CD4-positive, alpha-beta T cell treated with Interleukin-10 for 1 hour (primary cell): ENCODE measurements at regions not wholly inside any gene's neighbourhood (a gene's known extent, or its start where the extent isn't known, plus 50 kb on each side); places are given as distances from the start of the nearest gene placed in this dataset.
"Not testable (repeated sequence)": the region's sequence is repeated elsewhere in the genome, so short reads cannot be mapped to it uniquely, and the experiment has no call there.

Experiments
- DNase-seq: peaks from one replicate; pipeline ENCODE4 v3.0.0-alpha.2; 2020

DNA sequence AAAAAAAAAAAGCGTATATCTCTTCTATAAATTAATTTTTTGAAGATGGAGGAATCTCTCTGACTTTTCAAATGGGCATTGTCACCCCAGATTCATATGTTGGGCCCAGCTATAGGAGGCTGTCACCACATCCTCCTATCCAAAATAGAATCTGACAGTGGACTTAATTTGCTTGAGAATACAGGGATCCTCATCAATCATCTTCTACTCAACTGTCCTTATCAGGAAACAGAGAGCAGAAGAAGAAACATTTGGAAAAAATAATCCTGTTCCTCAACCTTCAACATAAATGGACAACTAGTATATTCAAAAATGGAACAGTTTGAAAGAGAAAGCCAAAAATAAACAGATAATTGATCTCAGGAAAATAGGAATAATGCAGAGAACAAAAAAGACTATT is 725.4 kb upstream of the INTU start:
- DNase-seq, result no peak

DNA sequence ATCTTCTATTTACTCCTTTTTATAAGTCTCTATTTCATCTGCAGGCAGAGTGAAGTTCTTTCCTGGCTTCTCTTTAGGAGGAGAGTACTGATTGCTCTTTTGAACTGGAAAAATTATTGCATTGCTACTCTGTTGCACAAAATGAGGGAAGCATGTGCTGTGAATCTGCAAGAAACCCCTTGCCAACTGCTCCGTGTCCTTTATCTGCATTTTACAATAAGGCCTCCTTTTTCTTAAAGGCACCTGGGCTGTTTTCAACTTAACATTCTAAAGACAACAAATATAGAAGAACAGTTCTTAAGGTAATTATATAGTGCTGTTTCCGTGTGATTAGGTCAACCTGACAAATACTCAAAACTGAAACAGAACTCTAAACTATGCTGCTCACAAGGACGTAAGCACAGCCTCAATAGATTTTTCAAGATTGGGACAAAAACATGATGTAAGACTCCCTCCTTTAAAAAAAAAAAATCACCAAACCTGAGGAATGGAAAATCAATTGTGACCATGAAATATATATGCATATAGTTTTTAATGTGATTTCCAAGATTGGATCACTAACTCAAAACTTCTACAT is 716.6 kb upstream of the INTU start:
- DNase-seq, result no peak

GRCh38 chr4:126916626-126917140 is 716.1 kb upstream of the INTU start:
- no peak for DNase-seq

DNA sequence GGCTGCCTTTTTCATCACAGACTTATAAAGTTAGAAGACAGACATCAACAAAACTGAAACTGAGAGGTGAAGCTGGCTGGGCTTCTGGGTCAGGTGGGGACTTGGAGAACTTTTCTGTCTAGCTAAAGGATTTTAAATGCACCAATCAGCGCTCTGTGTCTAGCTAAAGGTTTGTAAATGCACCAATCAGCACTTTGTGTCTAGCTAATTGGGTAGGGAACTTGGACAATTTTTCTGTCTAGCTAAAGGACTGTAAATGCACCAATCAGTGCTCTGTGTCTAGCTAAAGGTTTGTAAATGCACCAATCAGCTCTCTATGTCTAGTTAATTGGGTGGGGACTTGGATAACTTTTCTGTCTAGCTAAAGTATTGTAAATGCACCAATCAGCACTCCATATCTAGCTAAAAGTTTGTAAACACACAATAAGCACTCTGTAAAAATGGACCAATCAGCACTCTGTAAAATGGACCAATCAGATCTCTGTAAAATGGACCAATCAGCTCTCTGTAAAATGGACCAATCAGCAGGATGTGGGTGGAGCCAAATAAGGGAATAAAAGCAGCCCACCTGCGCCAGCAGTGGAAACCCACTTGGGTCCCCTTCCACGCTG is 710.3 kb upstream of the INTU start:
- not testable (repeated sequence) for DNase-seq

DNA sequence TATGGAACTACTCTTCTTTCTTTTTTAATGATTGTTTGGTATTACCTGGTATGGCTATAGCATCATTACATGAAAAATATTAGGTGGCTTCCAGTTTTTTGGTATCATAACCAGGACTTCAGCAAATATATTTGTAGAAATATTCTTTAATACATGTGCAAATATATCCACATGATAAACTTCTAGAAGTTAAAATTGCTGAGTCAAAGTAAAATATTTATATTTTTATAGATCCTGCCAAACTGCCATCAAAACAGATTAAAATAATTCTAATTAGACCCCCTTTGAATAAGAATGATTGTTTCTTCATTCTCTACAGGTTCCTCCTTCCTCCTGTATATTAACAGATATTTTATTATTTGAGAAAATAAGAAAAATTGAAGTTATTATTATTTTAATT is 708.5 kb upstream of the INTU start:
- DNase-seq, result no peak

DNA sequence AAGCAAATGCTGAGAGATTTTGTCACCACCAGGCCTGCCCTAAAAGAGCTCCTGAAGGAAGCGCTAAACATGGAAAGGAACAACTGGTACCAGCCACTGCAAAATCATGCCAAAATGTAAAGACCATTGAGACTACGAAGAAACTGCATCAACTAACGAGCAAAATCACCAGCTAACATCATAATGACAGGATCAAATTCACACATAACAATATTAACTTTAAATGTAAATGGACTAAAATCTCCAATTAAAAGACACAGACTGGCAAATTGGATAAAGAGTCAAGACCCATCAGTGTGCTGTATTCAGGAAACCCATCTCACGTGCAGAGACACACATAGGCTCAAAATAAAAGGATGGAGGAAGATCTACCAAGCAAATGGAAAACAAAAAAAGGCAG is 702.7 kb upstream of the INTU start:
- DNase-seq, result not testable (repeated sequence)

- no peak for DNase-seq
Observed at GRCh38 chr4:126935801-126936200, 697.0 kb upstream of the INTU start.

- no peak for DNase-seq
Observed at GRCh38 chr4:126937342-126937741, 695.4 kb upstream of the INTU start.

DNA sequence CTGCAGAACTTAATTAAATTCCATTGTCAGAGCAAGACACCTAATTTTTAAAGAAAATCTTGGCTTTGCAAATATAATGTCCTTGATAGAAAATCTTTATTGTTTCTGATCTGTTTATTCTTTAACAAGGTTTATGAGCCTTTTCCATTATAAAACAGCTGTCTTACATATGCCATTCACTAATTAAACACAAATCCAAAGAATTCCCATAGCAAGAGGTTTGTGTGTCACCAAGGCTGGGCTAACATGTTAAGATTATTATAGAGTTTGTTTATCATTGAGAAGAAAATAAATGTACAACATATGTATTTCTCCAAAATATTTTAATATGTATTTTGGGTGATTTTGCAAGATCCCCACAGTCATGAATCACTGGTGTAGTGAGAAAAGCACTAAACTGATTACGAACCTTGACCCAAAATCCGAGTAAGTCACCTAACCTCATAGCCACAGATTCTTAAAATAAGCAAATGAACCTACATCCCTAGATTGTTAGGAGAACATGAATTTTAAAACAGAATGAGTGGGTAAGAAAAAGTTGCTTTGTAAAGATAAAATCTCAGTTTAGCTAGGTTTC is 694.8 kb upstream of the INTU start:
- DNase-seq, result no peak

- no peak for DNase-seq
Observed at GRCh38 chr4:126939401-126939800, 693.4 kb upstream of the INTU start.

- DNase-seq, result no peak
Observed at GRCh38 chr4:126947536-126947935, 685.2 kb upstream of the INTU start.

DNA sequence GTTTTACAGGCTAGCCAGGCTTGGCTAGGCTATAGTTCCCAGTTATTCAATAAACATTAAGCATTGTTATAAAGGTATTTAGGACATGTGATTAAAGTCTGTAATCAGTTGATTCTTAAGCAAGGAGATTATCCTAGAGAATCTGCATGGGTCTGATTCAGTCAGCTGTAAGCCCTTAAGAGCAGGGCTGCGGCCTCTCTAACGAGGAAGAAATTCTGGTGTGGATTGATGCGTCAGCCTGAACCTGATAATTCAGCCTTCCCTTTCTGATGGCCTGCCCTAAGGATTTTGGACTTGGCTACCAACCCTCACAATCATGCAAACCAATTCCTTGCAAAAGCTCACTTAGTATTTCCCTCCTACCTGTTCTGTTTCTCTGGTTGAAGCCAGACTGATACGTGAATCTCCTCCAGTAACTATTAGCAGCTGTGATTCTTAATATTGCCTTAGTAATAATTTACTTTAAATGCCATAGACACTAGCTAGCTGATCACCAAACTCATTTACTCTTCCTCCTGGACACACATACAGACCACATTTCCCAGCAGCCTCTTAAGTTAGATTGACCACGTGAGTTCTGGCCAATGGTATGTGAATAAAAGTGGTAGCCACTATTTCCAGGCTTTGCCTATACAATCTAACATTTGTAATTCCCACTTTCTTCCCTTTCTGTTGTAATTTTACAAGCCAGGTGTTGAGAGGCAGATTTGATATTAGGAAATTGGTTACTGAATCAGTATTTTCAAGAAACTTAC is 678.0 kb upstream of the INTU start:
- DNase-seq, result no peak

- no peak for DNase-seq
Observed at GRCh38 chr4:126955292-126956183, 677.2 kb upstream of the INTU start.

- no peak for DNase-seq
Observed at GRCh38 chr4:126956184-126956897, 676.4 kb upstream of the INTU start.

DNA sequence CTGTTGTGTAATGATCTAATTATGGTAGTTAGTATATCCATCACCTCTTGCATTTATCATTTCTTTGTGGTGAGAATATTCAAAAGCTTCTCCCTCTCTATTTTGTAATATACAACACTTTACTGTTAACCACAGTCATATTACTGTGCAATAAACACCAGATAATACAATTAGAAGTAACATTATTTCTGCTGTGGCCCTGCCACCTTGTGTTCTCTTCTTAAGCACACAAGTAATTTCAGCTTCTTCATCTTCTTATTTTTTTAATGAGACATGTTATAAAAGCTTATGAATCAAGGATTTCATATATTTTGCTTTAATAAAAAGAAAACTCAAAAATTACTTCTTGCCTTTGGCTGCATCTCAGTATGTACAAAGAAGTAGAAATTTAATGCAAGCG is 675.2 kb upstream of the INTU start:
- no peak for DNase-seq

DNA sequence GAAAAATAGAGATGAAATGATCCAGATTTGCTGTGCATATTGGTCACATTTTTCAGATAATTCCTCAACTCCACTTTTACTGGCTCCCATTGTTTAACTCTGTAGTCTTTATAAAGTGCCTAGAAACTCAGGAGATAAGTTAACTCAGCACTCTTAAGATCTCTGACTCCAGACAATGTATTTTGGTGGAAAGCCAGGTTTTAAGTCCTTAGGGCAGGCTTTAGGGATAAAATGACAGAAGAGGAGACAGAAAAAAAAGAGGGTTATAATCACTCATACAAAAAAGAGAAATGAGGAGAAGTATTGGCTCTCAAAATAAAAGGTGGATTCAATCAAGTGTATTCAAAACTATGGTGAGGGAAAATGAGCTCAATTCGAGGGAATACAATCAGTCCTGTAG is 674.8 kb upstream of the INTU start:
- DNase-seq, result no peak

DNA sequence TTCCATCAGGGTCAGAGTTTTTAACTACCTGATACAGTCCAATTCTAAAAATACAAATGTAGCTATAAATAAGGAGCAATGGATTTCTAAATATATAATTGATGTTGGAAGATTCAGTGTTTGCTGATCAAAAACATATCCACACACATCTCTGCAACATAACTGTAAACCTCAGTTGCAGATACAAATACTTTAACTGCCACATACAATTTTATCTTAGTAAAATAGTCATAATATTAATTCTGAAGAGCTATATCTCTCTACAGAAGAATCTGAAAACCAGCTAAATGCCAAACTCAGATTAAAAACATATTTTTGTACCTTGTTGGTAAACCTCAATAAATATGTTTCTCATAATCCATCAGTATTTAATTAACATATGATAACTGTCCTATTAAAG is 674.3 kb upstream of the INTU start:
- DNase-seq, result no peak

GRCh38 chr4:126959056-126959745 is 673.6 kb upstream of the INTU start:
- no peak for DNase-seq

DNA sequence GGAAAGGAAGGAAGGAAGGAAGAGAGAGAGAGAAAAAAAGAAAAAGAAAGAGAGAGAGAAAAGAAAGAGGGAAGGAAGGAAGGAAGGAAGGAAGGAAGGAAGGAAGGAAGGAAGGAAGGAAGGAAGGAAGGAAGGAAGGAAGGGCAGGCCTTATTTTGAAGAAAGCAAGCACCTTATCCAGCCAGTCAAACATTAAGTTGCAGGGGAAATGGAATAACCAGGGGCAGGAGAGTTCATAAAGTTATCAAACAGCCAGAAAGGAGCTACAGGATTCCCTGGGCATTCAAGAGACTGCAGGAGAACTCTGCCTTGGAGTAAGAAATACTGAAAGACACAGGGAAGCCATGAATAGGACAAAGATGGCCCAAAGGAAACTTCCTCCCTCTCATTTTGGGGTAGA is 672.0 kb upstream of the INTU start:
- DNase-seq, result no peak

DNA sequence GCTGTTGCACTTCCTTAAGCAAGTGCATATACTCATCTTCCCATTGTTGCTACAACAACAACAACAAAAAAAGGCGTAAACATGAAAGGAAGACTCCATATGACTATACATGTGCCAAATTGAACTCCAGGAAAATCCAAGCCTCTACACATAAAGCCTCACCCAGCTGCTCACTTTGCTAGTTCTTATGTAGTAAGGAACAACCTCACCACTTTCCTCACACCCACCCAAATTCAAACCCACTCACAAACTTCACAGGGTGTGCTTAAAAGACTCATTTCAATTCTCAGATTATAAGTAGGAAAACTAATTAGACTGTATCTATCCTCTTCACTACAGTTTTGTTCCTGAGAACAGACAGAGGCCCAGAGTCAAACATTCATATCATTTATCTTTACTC is 671.1 kb upstream of the INTU start:
- no peak for DNase-seq

- DNase-seq, result no peak
Observed at GRCh38 chr4:126965877-126966276, 666.9 kb upstream of the INTU start.
